ENCODE measurements at regions not wholly inside any gene's neighbourhood (a gene's known extent, or its start where the extent isn't known, plus 50 kb on each side); places are given as distances from the start of the nearest gene placed in this dataset.
"Not testable (repeated sequence)": the region's sequence is repeated elsewhere in the genome, so short reads cannot be mapped to it uniquely, and the experiment has no call there.

DNA sequence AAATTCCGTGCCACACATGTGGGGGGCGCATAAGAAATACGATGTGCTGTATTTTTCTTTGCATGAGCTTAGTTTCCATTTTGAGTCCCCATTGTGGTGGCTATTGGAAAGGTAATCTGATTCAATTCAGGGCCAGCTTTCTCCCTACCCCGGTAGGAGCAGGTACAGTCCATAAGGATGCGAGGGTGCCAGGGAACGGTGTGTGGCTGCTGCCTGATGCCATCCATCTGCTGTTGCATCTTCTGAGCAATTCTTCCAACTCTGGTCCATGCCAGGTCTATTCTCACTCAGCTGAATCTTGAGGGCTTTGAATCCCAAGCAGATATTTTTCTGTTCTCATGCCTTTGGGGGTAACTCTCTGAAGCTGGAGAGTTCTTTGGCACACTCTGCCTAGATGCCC is 392.7 kb downstream of the AGTPBP1 start:
- ChIA-PET CTCF (no interaction called here), POLR2A (no interaction called here)
- H3K9me3 Mint-ChIP-seq = no peaks in the 10 kb centered on the region
- no peaks in the 10 kb centered on the region for H3K4me1 Mint-ChIP-seq
- H3K27me3 Mint-ChIP-seq = no peaks in the 10 kb centered on the region
- H3K36me3 Mint-ChIP-seq (ENCODE audit: low read depth) = no peaks in the 10 kb centered on the region
- no peak overlapping the region for H3K4me3 Mint-ChIP-seq
- H3K27ac Mint-ChIP-seq = no peak overlapping the region
- DNase-seq = no peak

DNA sequence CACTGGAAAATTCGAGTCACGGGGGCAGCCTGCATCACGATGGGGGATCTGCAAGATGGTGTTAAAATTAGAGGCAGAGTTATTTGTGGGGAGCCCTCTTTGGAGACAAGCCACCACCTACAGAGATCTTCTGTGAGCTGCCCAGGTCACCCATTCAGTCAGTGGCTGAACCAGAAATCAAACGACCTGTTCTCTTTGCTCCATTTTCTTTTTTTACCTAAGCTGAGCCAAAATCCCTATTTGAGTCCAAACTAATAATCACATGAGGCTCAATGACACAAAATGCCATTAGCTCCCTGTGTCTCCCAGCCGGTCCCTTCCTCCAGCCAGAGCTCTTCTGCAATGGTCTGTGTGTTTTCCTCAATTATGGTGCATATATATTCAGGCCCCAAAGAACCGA is 394.2 kb downstream of the AGTPBP1 start:
- ChIA-PET CTCF (no interaction called here), POLR2A (no interaction called here)
- peaks cover 2% of the 10 kb centered on the region for H3K27me3 Mint-ChIP-seq
- H3K36me3 Mint-ChIP-seq (ENCODE audit: low read depth) = no peaks in the 10 kb centered on the region
- H3K4me1 Mint-ChIP-seq = no peaks in the 10 kb centered on the region
- H3K9me3 Mint-ChIP-seq = no peaks in the 10 kb centered on the region
- no peak overlapping the region for H3K4me3 Mint-ChIP-seq
- H3K27ac Mint-ChIP-seq = no peak overlapping the region
- DNase-seq = no peak

DNA sequence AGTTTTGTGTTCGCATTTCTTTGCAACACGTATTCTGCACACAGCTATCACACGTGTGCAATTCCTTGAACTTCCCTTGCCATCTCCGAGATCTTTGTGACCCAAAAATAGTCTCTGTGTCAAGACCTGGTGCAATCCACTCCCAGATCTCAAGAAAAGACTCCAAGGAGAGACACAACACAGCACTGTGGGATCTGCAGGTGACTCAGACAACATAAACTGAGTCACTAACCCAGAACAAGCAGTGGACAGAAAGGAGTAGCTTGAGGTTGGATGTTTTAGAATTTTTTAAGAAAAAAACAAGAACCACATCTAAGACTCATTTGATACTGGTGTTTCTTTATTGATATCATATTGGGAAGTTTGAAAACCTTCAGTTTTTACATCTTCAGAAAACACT is 396.9 kb downstream of the AGTPBP1 start:
- Mint-ChIP-seq H3K4me3 (no peak overlapping the region), H3K27me3 (peaks cover 2% of the 10 kb centered on the region), H3K27ac (no peak overlapping the region), H3K36me3 (ENCODE audit: low read depth) (no peaks in the 10 kb centered on the region), H3K9me3 (no peaks in the 10 kb centered on the region), H3K4me1 (no peaks in the 10 kb centered on the region)
- ChIA-PET CTCF (interaction anchor here (1.1 kb wide), 1 partner anchor 46 kb away, joined by 3 read pairs; no protein-coding TSS in a partner anchor), POLR2A (no interaction called here)
- DNase-seq = no peak

DNA sequence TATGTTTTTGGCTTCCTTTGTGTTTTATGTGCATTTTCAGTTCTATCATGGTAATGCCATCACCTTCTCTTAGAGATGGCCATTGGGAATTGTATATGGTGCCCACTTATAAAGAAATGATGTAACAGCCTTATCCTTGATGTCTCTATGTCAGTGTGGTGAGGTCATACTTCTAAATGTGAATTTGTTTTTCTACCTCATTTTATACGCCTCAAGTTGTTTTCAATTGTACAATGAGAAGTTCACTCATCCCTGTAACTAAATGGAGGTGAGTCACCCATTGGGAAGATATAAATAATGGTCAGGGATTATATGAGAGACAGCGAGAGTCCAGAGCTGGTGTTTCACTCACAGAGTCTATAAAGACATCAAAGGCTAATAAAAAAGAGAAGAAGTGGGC is 402.4 kb downstream of the AGTPBP1 start:
- no peaks in the 10 kb centered on the region for H3K9me3 Mint-ChIP-seq
- ChIA-PET CTCF (no interaction called here), POLR2A (no interaction called here)
- H3K27ac Mint-ChIP-seq = no peak overlapping the region
- H3K36me3 Mint-ChIP-seq (ENCODE audit: low read depth) = no peaks in the 10 kb centered on the region
- peaks cover 2% of the 10 kb centered on the region for H3K27me3 Mint-ChIP-seq
- no peaks in the 10 kb centered on the region for H3K4me1 Mint-ChIP-seq
- DNase-seq = no peak
- no peak overlapping the region for H3K4me3 Mint-ChIP-seq

DNA sequence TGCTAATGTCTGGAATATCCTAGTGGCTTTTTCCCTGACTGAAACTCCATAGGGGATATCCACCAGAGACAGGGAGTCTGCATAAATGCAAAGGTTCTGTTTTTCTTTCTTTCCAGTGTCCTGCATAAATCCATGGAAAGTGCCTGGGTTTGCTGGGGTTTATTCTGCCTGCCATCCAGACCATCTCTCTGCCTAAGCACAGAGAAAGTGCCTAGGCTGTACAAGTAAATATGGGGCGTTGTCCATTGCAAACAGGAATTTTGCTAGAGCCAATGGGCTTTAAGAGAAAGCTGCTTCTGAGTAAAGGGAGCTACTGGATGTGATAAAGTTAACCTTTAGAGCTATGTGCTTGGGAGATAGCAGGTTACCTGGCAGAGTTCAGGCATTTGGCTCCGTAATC is 407.5 kb downstream of the AGTPBP1 start:
- Mint-ChIP-seq H3K9me3 (no peaks in the 10 kb centered on the region), H3K4me1 (no peaks in the 10 kb centered on the region), H3K27ac (no peak overlapping the region), H3K36me3 (ENCODE audit: low read depth) (no peaks in the 10 kb centered on the region), H3K27me3 (no peaks in the 10 kb centered on the region), H3K4me3 (no peak overlapping the region)
- ChIA-PET CTCF (no interaction called here), POLR2A (no interaction called here)
- DNase-seq = no peak

DNA sequence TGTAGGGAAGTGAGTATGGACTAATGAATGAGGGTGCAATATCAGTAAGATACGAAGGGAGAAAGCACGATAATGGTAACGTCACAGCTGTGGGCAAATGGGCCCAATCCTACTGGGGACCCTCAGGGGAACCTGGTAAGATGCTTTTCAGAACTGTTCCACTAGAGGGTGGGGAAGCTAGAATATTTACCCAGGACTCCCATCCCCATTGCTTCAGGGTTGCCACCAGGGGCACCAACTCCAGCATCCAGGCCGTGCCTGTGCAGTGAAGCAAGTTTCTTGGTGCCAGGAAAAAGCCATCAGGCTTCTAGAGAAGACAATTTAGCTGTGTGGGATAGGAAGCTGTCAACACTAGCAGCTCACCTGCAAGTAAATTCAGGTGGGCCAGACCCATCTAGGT is 409.3 kb downstream of the AGTPBP1 start:
- ChIA-PET CTCF (no interaction called here), POLR2A (no interaction called here)
- no peaks in the 10 kb centered on the region for H3K27me3 Mint-ChIP-seq
- H3K9me3 Mint-ChIP-seq = no peaks in the 10 kb centered on the region
- no peak overlapping the region for H3K27ac Mint-ChIP-seq
- no peaks in the 10 kb centered on the region for H3K4me1 Mint-ChIP-seq
- no peak overlapping the region for H3K4me3 Mint-ChIP-seq
- H3K36me3 Mint-ChIP-seq (ENCODE audit: low read depth) = no peaks in the 10 kb centered on the region
- DNase-seq = no peak

DNA sequence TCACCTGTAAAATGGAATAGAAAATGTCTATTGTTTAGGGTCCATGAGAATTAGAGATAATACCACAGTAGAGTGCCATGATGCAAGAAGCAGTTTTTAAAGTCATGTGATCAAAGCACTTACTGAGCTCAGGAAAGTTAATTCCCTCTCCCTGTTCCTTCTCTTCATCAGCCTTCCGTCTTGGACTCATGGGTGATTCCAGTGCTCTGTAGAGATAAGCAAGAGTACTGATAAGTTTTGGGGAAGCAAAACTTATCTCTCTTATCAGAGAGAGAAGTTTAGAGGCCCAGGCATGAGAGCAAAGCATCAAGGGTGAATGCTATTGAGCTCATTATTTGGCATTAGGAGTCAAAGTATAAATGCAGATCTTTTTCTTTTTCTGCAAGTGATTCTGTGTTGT is 410.1 kb downstream of the AGTPBP1 start:
- H3K27ac Mint-ChIP-seq = no peak overlapping the region
- H3K36me3 Mint-ChIP-seq (ENCODE audit: low read depth) = no peaks in the 10 kb centered on the region
- POLR2A ChIA-PET = no interaction called here
- peaks cover 2% of the 10 kb centered on the region for H3K27me3 Mint-ChIP-seq
- no peak for DNase-seq
- no peaks in the 10 kb centered on the region for H3K9me3 Mint-ChIP-seq
- no peaks in the 10 kb centered on the region for H3K4me1 Mint-ChIP-seq
- CTCF ChIA-PET = no interaction called here
- H3K4me3 Mint-ChIP-seq = no peak overlapping the region

DNA sequence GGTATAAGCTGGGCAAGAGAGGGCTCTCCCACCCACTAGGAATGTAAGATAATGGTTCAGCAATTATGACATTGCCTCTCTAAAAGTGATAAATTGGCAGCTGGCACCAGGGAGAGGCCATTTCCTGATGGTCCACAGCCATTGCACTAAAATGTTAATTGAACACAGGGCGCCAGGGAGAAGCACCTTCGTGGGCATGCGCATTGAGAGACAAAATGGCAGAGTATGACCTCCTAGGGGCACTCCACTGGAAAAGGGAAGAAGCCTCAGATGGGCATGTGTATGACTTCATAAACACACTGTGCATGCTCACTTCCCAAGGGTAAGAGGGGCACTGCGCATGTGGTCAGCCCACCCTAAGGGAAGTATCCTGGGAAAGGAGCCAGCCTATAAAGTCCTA is 419.2 kb downstream of the AGTPBP1 start:
- Mint-ChIP-seq H3K27ac (no peak overlapping the region), H3K9me3 (peaks cover 3% of the 10 kb centered on the region), H3K36me3 (ENCODE audit: low read depth) (no peaks in the 10 kb centered on the region), H3K27me3 (peaks cover 2% of the 10 kb centered on the region), H3K4me1 (no peaks in the 10 kb centered on the region), H3K4me3 (no peak overlapping the region)
- ChIA-PET POLR2A (no interaction called here), CTCF (no interaction called here)
- no peak for DNase-seq

DNA sequence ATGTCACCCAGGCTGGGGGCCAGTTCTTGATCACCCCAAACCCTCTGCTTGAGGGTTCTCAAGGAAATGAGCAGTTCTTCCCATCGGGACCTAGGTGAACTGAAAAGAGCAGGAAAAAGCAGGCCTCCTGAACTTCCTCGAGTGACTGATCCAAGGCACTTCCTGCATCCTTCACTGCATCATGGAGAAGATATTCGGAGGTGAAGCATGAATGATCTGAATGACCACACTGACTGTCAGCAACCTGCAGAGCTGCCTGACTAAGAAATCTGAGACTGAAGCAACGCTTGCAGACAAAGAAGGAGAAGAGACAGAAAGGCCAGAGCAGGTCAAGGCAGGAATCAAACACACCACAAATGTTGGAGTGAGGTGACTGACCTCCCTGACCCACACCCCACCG is 420.2 kb downstream of the AGTPBP1 start:
- ChIA-PET POLR2A (no interaction called here), CTCF (no interaction called here)
- Mint-ChIP-seq H3K36me3 (ENCODE audit: low read depth) (no peaks in the 10 kb centered on the region), H3K4me3 (no peak overlapping the region), H3K9me3 (peaks cover 3% of the 10 kb centered on the region), H3K4me1 (no peaks in the 10 kb centered on the region), H3K27ac (no peak overlapping the region), H3K27me3 (no peaks in the 10 kb centered on the region)
- DNase-seq = no peak

DNA sequence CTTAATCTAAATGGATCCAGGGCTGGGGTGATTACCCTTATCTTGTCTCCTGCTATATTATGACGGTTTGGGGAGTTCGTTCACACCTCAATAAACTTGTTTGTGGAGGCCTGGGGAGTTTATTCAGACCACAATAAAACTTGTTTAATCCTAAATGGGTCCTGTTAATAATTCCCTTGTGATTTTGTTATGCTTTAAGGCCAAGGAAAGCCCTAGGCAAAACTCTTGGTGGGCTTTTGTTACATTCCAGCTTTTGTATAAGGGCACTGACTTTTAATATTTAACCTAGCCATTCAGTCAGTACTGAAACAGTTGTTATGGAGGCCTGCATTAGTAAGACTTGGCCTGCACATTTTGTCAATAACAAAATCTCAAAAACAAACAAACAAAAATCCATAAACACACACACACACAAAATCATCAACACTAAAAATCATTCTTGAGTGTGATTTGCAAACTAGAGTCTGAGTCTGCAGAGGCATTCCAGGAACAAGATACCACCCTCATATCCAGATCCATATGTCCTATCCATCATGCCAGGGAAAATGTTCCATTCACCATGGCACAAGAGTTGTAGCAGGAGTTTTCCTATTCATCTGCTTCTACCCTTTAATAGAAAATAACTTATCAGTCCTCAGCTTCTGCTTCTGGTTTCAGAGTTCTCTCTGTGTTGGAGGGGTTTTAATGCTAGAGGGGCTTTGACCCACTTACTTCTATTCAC is 421.7 kb downstream of the AGTPBP1 start:
- Mint-ChIP-seq H3K27me3 (no peaks in the 10 kb centered on the region), H3K4me1 (no peaks in the 10 kb centered on the region), H3K9me3 (peaks cover 3% of the 10 kb centered on the region), H3K27ac (no peak overlapping the region), H3K4me3 (no peak overlapping the region), H3K36me3 (ENCODE audit: low read depth) (no peaks in the 10 kb centered on the region)
- CTCF ChIA-PET = no interaction called here
- POLR2A ChIA-PET = no interaction called here
- DNase-seq = no peak

DNA sequence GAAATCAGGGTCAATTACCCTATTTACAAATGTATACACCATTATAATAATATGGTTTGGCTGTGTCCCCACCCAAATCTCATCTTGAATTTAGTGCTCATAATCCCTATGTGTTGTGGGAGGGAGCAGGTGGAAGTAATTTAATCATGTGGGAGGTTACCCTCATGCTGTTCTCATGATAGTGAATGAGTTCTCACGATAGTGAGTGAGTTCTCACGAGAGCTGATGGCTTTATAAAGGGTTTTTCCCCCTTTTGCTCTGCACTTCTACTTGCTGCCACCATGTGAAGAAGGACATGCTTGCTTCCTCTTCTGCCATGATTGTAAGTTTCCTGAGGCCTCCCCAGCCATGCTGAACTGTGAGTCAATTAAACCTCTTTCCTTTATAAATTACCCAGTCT is 426.2 kb downstream of the AGTPBP1 start:
- H3K4me1 Mint-ChIP-seq; H3K27ac Mint-ChIP-seq; CTCF ChIA-PET; DNase-seq; POLR2A ChIA-PET; H3K36me3 Mint-ChIP-seq (ENCODE audit: low read depth); H3K27me3 Mint-ChIP-seq; H3K4me3 Mint-ChIP-seq: not testable (repeated sequence)
- H3K9me3 Mint-ChIP-seq = peaks cover 17% of the 10 kb centered on the region

DNA sequence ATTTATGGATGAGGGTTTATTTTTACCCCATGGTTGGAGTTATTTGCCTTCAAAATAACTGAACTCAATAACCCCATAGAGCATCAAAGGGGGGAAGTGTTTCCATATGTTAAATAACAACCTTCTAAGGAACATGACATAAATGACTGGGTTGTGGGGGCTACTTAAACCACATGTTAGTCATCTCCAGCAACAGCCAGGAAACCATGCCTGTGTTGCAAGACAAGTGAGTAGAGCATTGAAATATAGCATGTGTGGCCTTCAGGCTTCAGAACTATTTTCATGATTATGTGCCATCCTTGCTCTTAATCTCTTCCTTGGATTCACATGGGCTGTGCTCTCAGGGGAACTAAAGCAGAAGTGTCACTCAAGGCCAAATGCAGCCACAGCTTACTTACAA is 431.2 kb downstream of the AGTPBP1 start:
- H3K4me1 Mint-ChIP-seq = no peaks in the 10 kb centered on the region
- ChIA-PET POLR2A (no interaction called here), CTCF (no interaction called here)
- no peak overlapping the region for H3K4me3 Mint-ChIP-seq
- H3K27ac Mint-ChIP-seq = no peak overlapping the region
- H3K36me3 Mint-ChIP-seq (ENCODE audit: low read depth) = no peaks in the 10 kb centered on the region
- no peak for DNase-seq
- H3K9me3 Mint-ChIP-seq = peaks cover 17% of the 10 kb centered on the region
- H3K27me3 Mint-ChIP-seq = no peaks in the 10 kb centered on the region

DNA sequence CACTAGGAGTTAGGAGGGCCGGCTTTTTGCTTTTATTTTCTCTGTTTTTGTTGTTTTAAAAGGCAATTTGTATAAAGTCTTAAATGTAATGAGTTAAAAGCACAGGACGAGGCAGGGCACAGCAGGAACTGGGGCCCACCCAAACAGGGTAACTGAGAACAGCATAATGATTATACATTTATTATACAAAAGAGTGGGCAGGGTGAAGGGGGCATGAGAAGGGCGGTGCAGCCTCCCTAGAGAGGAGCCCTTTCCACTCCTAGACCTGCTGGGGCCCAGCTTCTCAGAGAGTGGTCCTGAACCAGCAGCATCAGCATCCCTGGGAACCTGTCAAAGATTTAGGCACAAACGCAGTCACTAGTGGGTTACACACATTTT is 438.0 kb downstream of the AGTPBP1 start:
- no peak for DNase-seq
- ChIA-PET CTCF (no interaction called here), POLR2A (no interaction called here)
- Mint-ChIP-seq H3K27me3 (no peaks in the 10 kb centered on the region), H3K9me3 (no peaks in the 10 kb centered on the region), H3K36me3 (ENCODE audit: low read depth) (no peaks in the 10 kb centered on the region), H3K4me1 (no peaks in the 10 kb centered on the region), H3K4me3 (no peak overlapping the region), H3K27ac (no peak overlapping the region)

DNA sequence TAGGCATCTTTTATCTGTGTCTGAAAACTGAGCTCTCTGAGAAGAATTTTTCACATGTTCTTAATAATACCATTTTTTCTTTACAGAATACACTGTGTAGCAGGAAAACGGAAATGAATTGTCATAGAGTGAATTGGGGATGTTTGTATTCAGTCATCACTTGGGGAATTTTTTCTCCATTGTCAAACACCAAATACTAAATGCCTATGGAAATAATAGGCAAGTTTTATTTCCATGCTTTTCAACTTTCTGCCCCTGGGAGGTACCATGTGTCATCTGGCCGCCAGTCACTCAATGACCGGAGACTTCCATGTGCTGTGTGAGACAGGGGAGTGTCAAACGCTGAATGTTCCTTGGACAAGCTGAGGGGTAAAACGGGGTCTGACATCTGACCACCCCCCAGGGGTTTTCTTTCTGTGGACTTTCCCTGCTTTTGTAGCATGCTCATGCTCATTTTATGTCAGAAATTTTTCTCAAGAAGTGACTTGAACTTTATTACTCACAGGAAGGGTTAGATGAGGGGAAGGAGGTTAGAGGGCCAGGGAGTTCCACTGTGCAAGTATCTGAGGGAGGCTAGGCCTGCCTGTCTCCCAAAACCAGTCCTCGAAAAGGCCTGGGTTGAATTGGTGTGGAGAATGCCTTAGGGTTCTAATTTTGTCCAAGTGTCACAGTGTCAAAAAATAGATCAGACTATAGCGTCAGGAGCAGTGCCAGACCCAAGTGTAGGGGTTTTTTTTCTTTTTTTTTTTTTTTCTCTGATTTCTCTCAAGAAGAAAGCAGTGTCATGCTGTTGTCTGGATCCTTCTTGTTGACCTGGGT is 438.6 kb downstream of the AGTPBP1 start:
- no peak overlapping the region for H3K4me3 Mint-ChIP-seq
- DNase-seq = no peak
- POLR2A ChIA-PET = no interaction called here
- no peaks in the 10 kb centered on the region for H3K4me1 Mint-ChIP-seq
- H3K27ac Mint-ChIP-seq = no peak overlapping the region
- H3K9me3 Mint-ChIP-seq = no peaks in the 10 kb centered on the region
- H3K36me3 Mint-ChIP-seq (ENCODE audit: low read depth) = no peaks in the 10 kb centered on the region
- CTCF ChIA-PET = no interaction called here
- no peaks in the 10 kb centered on the region for H3K27me3 Mint-ChIP-seq
